Kidney epithelial cell (primary cell): ENCODE measurements at regions not wholly inside any gene's neighbourhood (a gene's known extent, or its start where the extent isn't known, plus 50 kb on each side); places are given as distances from the start of the nearest gene placed in this dataset.

Source experiments
- DNase-seq: peaks from one replicate; pipeline ENCODE4 v3.0.0-alpha.2; 2010; ENCODE audit warnings: low read depth
- H3K27me3 ChIP-seq: 2 replicates; pipeline ENCODE4 v1.6.0; 2011; ENCODE audit warnings: low read length; ENCODE audit not compliant: control insufficient read depth, insufficient read depth
- H3K36me3 ChIP-seq: 2 replicates; pipeline ENCODE4 v1.5.1; 2011; ENCODE audit warnings: low read length; ENCODE audit not compliant: control insufficient read depth, insufficient read depth
- H3K4me3 ChIP-seq: 2 replicates; pipeline ENCODE4 v1.5.1; 2011; ENCODE audit warnings: low read depth, mild to moderate bottlenecking, control low read depth, low read length
- TF ChIP-seq, protein P1 (sequence below): IDR thresholded peaks from 2 replicates; pipeline ENCODE4 v1.5.1; 2011; ENCODE audit warnings: mild to moderate bottlenecking, moderate library complexity, low read length, control low read depth, inconsistent platforms; ENCODE audit not compliant: insufficient read depth, poor library complexity, severe bottlenecking

DNA sequence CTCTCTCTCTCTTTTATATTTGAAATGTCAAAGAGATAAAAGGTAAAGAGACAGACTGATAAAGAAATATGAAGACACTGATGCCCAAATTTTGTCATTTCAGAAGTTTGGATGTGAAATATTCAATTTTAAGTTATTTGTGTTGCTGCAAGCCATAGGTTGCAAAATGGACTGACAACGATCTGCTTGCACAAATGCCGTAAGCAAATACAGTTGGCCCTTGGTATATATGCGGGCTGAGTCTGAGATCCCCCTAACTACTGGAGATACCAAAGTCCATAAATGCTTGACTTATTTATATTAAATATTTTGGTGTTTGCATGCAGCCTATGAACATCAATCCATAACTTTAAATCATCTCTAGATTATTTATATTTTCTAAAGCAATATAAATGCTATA lies 1459.1 kb upstream of the ALCAM start:
- Histone ChIP-seq H3K36me3 (no peaks in the 10 kb centered on the region), H3K4me3 (no peak overlapping the region), H3K27me3 (no peaks in the 10 kb centered on the region)
- no peak for DNase-seq
- TF ChIP-seq, protein P1, sequence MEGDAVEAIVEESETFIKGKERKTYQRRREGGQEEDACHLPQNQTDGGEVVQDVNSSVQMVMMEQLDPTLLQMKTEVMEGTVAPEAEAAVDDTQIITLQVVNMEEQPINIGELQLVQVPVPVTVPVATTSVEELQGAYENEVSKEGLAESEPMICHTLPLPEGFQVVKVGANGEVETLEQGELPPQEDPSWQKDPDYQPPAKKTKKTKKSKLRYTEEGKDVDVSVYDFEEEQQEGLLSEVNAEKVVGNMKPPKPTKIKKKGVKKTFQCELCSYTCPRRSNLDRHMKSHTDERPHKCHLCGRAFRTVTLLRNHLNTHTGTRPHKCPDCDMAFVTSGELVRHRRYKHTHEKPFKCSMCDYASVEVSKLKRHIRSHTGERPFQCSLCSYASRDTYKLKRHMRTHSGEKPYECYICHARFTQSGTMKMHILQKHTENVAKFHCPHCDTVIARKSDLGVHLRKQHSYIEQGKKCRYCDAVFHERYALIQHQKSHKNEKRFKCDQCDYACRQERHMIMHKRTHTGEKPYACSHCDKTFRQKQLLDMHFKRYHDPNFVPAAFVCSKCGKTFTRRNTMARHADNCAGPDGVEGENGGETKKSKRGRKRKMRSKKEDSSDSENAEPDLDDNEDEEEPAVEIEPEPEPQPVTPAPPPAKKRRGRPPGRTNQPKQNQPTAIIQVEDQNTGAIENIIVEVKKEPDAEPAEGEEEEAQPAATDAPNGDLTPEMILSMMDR, result no peak

DNA sequence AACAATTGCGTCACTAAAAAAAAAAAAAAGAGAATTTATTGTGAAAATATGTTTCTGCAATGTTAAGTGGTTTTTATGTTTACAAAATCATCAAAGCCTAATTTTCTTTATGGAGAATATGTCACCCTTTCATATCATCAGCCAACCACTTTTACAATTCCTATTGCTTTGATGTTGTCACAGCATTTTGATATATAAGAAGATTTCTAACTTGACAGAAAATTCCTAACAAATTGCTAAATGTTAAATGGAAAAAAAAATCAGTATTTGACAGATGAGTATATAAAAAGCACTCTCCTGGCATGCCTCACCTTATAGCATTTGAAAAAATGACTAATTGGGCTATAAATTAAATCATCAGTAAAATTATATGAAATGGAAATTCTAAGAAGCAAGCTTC lies 1457.3 kb upstream of the ALCAM start:
- H3K36me3 ChIP-seq, result no peaks in the 10 kb centered on the region
- no peak overlapping the region for H3K4me3 ChIP-seq
- TF ChIP-seq, protein P1, result no peak
- no peaks in the 10 kb centered on the region for H3K27me3 ChIP-seq
- DNase-seq, result no peak

DNA sequence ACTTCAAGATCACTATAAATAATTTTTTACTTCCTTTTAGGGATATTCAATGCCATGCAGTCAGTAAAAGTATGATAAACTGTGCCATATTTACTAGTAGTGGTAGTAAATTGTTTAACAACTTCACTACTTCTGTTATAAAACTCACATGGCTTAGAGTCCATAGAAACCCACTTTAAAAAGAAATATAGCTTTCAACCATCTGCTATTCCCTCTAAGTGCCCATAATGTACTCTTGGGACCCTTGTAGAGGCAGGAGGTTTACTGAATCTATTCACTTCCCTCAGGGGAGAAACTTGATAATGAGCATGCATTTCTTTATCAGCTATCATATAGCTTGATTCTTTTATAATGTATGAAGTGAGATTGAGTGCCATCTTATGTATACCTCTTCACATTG lies 1448.4 kb upstream of the ALCAM start:
- H3K4me3 ChIP-seq, result no peak overlapping the region
- TF ChIP-seq, protein P1, result no peak
- no peak for DNase-seq
- no peaks in the 10 kb centered on the region for H3K36me3 ChIP-seq
- no peaks in the 10 kb centered on the region for H3K27me3 ChIP-seq

DNA sequence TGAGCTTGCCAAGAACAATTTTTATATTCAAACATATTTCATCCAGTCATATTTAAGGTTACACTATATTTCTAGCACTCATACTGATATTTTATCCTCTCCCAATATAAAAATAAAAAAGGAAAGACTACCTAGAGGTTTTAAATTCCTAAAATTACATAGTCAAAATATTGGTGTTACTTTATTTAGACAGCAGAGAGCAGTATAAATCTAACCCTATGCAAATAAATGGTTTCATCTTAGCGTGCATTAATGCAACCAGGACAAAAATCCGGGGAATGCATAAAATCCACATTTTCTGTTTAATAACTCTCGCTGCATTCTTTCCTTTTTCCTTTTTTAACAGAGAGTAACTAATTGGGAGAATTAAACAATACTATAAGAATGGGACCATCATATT lies 1447.4 kb upstream of the ALCAM start:
- DNase-seq, result no peak
- Histone ChIP-seq H3K4me3 (no peak overlapping the region), H3K36me3 (no peaks in the 10 kb centered on the region), H3K27me3 (no peaks in the 10 kb centered on the region)
- TF ChIP-seq, protein P1, result no peak

DNA sequence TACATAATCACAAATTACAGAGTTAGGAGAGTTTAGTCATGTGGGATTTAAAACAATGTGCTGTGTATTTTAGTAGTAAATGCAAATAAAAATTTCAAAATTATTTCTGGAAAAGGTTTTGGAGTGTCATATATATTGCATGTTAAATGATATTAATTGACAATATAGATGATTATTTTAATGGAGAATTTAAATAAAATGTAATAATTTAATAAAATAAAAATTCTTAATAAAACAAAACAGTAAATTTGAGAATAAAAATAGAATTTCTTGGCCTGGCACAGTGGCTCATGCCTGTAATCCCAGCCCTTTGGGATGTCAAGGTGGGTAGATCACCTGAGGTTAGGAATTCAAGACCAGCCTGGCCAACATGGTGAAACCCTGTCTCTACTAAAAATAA lies 1442.8 kb upstream of the ALCAM start:
- no peak for DNase-seq
- TF ChIP-seq, protein P1, result no peak
- Histone ChIP-seq H3K4me3 (no peak overlapping the region), H3K27me3 (no peaks in the 10 kb centered on the region), H3K36me3 (no peaks in the 10 kb centered on the region)

DNA sequence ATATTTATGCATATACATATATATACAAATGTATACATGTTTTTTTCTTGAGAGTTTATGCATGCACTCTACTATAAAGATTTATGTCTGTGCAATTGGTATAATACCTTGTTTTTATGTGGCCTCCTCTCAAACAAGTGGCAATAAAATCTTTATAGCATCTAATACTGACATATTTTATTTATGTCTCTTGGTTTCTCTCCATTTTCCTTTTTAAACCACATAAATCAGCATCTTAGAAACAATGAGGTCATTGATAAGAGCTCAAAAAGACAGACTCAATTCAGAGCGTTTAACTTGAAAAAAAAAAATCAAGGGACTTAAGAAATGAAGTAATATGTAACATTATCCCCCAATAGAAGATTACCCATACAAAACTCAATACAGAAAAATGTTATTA lies 1442.2 kb upstream of the ALCAM start:
- DNase-seq, result no peak
- TF ChIP-seq, protein P1, result no peak

More for the DNA sequence above, 1442.2 kb upstream of the ALCAM start:
- Histone ChIP-seq H3K4me3 (no peak overlapping the region), H3K36me3 (no peaks in the 10 kb centered on the region), H3K27me3 (no peaks in the 10 kb centered on the region)
